Body of pancreas (tissue), 4 donors: ENCODE measurements at regions not wholly inside any gene's neighbourhood (a gene's known extent, or its start where the extent isn't known, plus 50 kb on each side); places are given as distances from the start of the nearest gene placed in this dataset.

Experiments used
- ATAC-seq: fragments of 150-250 bp; one replicate; pipeline ENCODE4 v1.9.1; 2016
- DNase-seq, 4 donors: peaks; one replicate each; pipeline ENCODE4 v3.0.0-alpha.2; 2019
- H3K27ac ChIP-seq, 4 donors: fragments of 200-600 bp; sonication (generic); 1 replicate in 3 of 4; 2 replicates in 1 of 4; pipeline versions ENCODE4 v1.5.1 to v1.6.1; 2016 to 2019; ENCODE audit warnings: mild to moderate bottlenecking in 1 of 4, mixed read lengths in 1 of 4, moderate library complexity in 1 of 4
- H3K27me3 ChIP-seq, 2 donors: fragments of 200-600 bp; sonication (generic); one replicate each; pipeline ENCODE4 v1.6.0; 2016; ENCODE audit warnings: mild to moderate bottlenecking in 1 of 2
- H3K36me3 ChIP-seq, 2 donors: fragments of 200-600 bp; sonication (generic); replicated peaks in 1 of 2; 2 replicates each; pipeline ENCODE4 v1.5.1; 2016; ENCODE audit warnings: low read depth in 2 of 2; ENCODE audit not compliant: insufficient read depth in 1 of 2
- H3K4me1 ChIP-seq: fragments of 200-600 bp; sonication (generic); one replicate; pipeline ENCODE4 v1.6.0; 2016
- H3K4me3 ChIP-seq, 2 donors: fragments of 200-600 bp; sonication (generic); 1 replicate in 1 of 2; 2 replicates in 1 of 2; pipeline ENCODE4 v1.5.1; 2016 to 2019
- H3K9me3 ChIP-seq, 3 donors: fragments of 200-600 bp; sonication (generic); 1 replicate in 2 of 3; 2 replicates in 1 of 3; pipeline ENCODE4 v1.5.1; 2016
- POLR2A ChIP-seq, 3 donors: fragments of 450-650 bp; IDR thresholded peaks; one replicate each; pipeline ENCODE4 v1.6.1; 2016; ENCODE audit warnings: antibody characterized with exemption in 3 of 3, mild to moderate bottlenecking in 2 of 3
- WGBS, 2 donors: methylation state at CpG; one replicate each; pipeline ENCODE4 v1.1.5; 2017; 5-methylcytosine and 5-hydroxymethylcytosine counted together
- intact Hi-C: fragments of 100-400 bp; cut with DNase I; formaldehyde crosslinking; loops from one replicate; pipeline ENCODE4 v1.15.1; 2023
- TF ChIP-seq, protein P1 (sequence below), 7 experiments: fragments of 450-650 bp in 4 of 7; fragments of 200-600 bp in 3 of 7; sonication (generic) in 3 of 7; IDR thresholded peaks; one replicate each; pipeline ENCODE4 v1.5.1; 2016 to 2019; ENCODE audit warnings: antibody characterized with exemption in 7 of 7

GRCh38 chr2:234845602-234846590 lies 105.9 kb upstream of the SH3BP4 start:
- no peak for TF ChIP-seq POLR2A (IDR thresholded peaks at IDR 0.05)
- TF ChIP-seq, protein P1, sequence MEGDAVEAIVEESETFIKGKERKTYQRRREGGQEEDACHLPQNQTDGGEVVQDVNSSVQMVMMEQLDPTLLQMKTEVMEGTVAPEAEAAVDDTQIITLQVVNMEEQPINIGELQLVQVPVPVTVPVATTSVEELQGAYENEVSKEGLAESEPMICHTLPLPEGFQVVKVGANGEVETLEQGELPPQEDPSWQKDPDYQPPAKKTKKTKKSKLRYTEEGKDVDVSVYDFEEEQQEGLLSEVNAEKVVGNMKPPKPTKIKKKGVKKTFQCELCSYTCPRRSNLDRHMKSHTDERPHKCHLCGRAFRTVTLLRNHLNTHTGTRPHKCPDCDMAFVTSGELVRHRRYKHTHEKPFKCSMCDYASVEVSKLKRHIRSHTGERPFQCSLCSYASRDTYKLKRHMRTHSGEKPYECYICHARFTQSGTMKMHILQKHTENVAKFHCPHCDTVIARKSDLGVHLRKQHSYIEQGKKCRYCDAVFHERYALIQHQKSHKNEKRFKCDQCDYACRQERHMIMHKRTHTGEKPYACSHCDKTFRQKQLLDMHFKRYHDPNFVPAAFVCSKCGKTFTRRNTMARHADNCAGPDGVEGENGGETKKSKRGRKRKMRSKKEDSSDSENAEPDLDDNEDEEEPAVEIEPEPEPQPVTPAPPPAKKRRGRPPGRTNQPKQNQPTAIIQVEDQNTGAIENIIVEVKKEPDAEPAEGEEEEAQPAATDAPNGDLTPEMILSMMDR (IDR thresholded peaks at IDR 0.05) = no peak
- Histone ChIP-seq H3K9me3 (no peaks in the 10 kb centered on the region), H3K36me3 (no peaks in the 10 kb centered on the region), H3K27me3 (no peaks in the 10 kb centered on the region), H3K27ac (peak overlapping the region in 2 of 4 donors; percentile 31 to 55), H3K4me1 (peaks cover 24% of the 10 kb centered on the region), H3K4me3 (no peak overlapping the region)
- 47% methylated on average over 10 of the region's 10 CpGs for WGBS, 2 donors
- peak; percentile 21 to 62 (median 35) for DNase-seq
- ATAC-seq = peak; percentile 72
- intact Hi-C loops = no loop called here

DNA sequence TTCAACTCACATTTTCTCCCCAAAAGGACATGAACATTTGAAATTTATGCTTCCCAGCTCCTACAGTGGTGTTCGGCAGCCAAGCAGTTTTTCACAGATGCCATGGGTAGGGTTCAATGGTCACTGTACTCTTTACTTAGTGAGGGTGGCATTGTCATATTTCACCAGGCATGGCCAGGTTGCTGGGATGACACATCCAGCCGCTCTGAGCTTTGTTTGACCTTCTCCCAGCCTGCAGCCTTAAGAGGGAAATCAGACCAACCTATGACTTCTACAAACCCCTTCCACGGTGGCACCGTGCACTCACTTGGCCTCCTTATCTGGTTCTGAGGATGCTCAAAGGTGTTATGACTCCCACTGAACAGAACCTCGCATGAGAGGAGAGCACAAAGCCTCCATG lies 108.4 kb upstream of the SH3BP4 start:
- H3K9me3 ChIP-seq = no peaks in the 10 kb centered on the region
- ATAC-seq (no peak), DNase-seq (no peak)
- TF ChIP-seq, protein P1 (IDR thresholded peaks at IDR 0.05) = no peak
- no peak for TF ChIP-seq POLR2A (IDR thresholded peaks at IDR 0.05)
- WGBS, 2 donors = 83 to 85% methylated on average over 5 of the region's 5 CpGs
- H3K27me3 ChIP-seq = no peaks in the 10 kb centered on the region
- H3K27ac ChIP-seq = no peak overlapping the region
- H3K4me1 ChIP-seq = peaks cover 23% of the 10 kb centered on the region
- no peak overlapping the region for H3K4me3 ChIP-seq
- H3K36me3 ChIP-seq = no peaks in the 10 kb centered on the region
- intact Hi-C loops = no loop called here

- no peak for DNase-seq
- Histone ChIP-seq H3K4me1 (peaks cover 23% of the 10 kb centered on the region), H3K4me3 (no peak overlapping the region), H3K27me3 (no peaks in the 10 kb centered on the region), H3K36me3 (no peaks in the 10 kb centered on the region), H3K27ac (no peak overlapping the region), H3K9me3 (no peaks in the 10 kb centered on the region)
- intact Hi-C loops = no loop called here
- TF ChIP-seq, protein P1 (IDR thresholded peaks at IDR 0.05) = no peak
- no peak for TF ChIP-seq POLR2A (IDR thresholded peaks at IDR 0.05)
- no peak for ATAC-seq
- whole genome bisulfite sequencing, 2 donors = 92 to 99% methylated on average over 6 of the region's 6 CpGs
These were observed 109.1 kb upstream of the SH3BP4 start for GRCh38 chr2:234842753-234843152.

- no peak for ATAC-seq
- DNase-seq = no peak
- WGBS, 2 donors = 80 to 85% methylated on average over 6 of the region's 6 CpGs
These were observed 110.3 kb upstream of the SH3BP4 start for GRCh38 chr2:234841321-234842015.

More at GRCh38 chr2:234841321-234842015, 110.3 kb upstream of the SH3BP4 start:
- intact Hi-C loops = no loop called here
- Histone ChIP-seq H3K9me3 (no peaks in the 10 kb centered on the region), H3K4me3 (no peak overlapping the region), H3K4me1 (peaks cover 15% of the 10 kb centered on the region), H3K27ac (no peak overlapping the region), H3K27me3 (no peaks in the 10 kb centered on the region), H3K36me3 (no peaks in the 10 kb centered on the region)
- TF ChIP-seq, protein P1 (IDR thresholded peaks at IDR 0.05) = no peak
- TF ChIP-seq POLR2A (IDR thresholded peaks at IDR 0.05) = no peak
